SU-DHL-6 (cell line): ENCODE measurements at regions not wholly inside any gene's neighbourhood (a gene's known extent, or its start where the extent isn't known, plus 50 kb on each side); places are given as distances from the start of the nearest gene placed in this dataset.

Experiments used
- H2AFZ ChIP-seq: fragments of 200-600 bp; sonication (generic); 2 replicates; pipeline ENCODE4 v1.6.1; 2014; ENCODE audit warnings: low read depth, mild to moderate bottlenecking, moderate library complexity, mixed read lengths, antibody characterized with exemption, low read length; ENCODE audit not compliant: severe bottlenecking
- H3F3A ChIP-seq: fragments of 200-600 bp; shearing (Covaris generic); 2 replicates; pipeline ENCODE4 v1.6.0; 2016; ENCODE audit warnings: antibody characterized with exemption, mild to moderate bottlenecking; ENCODE audit not compliant: insufficient read depth
- H3K27ac ChIP-seq: fragments of 200-600 bp; sonication (generic); 2 replicates; pipeline ENCODE4 v1.5.1; 2016; ENCODE audit warnings: low read depth, mild to moderate bottlenecking, low read length, moderate library complexity, mixed read lengths
- H3K27me3 ChIP-seq: fragments of 200-600 bp; sonication (generic), shearing (Covaris generic); 2 replicates; pipeline ENCODE4 v1.6.0; 2014; ENCODE audit warnings: mild to moderate bottlenecking, low read length
- H3K36me3 ChIP-seq: fragments of 200-600 bp; sonication (generic); 2 replicates; pipeline ENCODE4 v1.6.1; 2014; ENCODE audit warnings: mild to moderate bottlenecking, low read length, mixed read lengths
- H3K4me2 ChIP-seq: fragments of 300-600, 200-600 bp; shearing (Covaris generic), sonication (generic); 2 replicates; pipeline ENCODE4 v1.6.0; 2014; ENCODE audit warnings: low read length, low read depth, mild to moderate bottlenecking; ENCODE audit not compliant: poor library complexity, severe bottlenecking
- H3K4me3 ChIP-seq: fragments of 200-600 bp; sonication (generic); 2 replicates; pipeline ENCODE4 v1.5.1; 2014; ENCODE audit warnings: antibody characterized with exemption, low read length, mild to moderate bottlenecking, mixed read lengths; ENCODE audit not compliant: insufficient read depth, poor library complexity, severe bottlenecking
- H3K79me2 ChIP-seq: fragments of 200-600 bp; sonication (generic); 2 replicates; pipeline ENCODE4 v1.6.1; 2014; ENCODE audit warnings: mild to moderate bottlenecking, low read length, moderate library complexity; ENCODE audit not compliant: insufficient read depth
- H3K9ac ChIP-seq: fragments of 200-600 bp; sonication (generic); 2 replicates; pipeline ENCODE4 v1.7.0; 2014; ENCODE audit warnings: mild to moderate bottlenecking, low read length
- H3K9me2 ChIP-seq: fragments of 200-600 bp; sonication (generic); replicated peaks from 2 replicates; pipeline ENCODE4 v1.6.1; 2014; ENCODE audit warnings: low read length; ENCODE audit not compliant: insufficient read depth
- H3K9me3 ChIP-seq: fragments of 200-600 bp; sonication (generic); 2 replicates; pipeline ENCODE4 v1.6.1; 2014; ENCODE audit warnings: low read length, mixed read lengths; ENCODE audit not compliant: insufficient read depth
- H4K20me1 ChIP-seq: fragments of 200-600 bp; sonication (generic); 2 replicates; pipeline ENCODE4 v1.6.1; 2014; ENCODE audit warnings: low read depth, mild to moderate bottlenecking, antibody characterized with exemption, low read length, moderate library complexity, mixed read lengths
- EZH2phosphoT487 ChIP-seq: fragments of 200-600 bp; sonication (generic), shearing (Covaris generic); conservative IDR thresholded peaks from 2 replicates; pipeline ENCODE4 v1.6.1; 2018; ENCODE audit warnings: mild to moderate bottlenecking, antibody characterized with exemption, low read length, moderate library complexity, mixed read lengths
- TF ChIP-seq, protein P1 (sequence below): fragments of 200-600 bp; sonication (generic); IDR thresholded peaks from one replicate; pipeline ENCODE4 v1.5.1; 2017; ENCODE audit warnings: antibody characterized with exemption, mild to moderate bottlenecking, low read length, moderate library complexity; ENCODE audit not compliant: insufficient read depth, poor library complexity, severe bottlenecking

- H3F3A ChIP-seq, result no peaks in the 10 kb centered on the region
- H2AFZ ChIP-seq, result no peak overlapping the region
- no peaks in the 10 kb centered on the region for H3K27me3 ChIP-seq
- H3K9ac ChIP-seq, result no peak overlapping the region
- no peak overlapping the region for H3K4me3 ChIP-seq
- TF ChIP-seq, protein P1, sequence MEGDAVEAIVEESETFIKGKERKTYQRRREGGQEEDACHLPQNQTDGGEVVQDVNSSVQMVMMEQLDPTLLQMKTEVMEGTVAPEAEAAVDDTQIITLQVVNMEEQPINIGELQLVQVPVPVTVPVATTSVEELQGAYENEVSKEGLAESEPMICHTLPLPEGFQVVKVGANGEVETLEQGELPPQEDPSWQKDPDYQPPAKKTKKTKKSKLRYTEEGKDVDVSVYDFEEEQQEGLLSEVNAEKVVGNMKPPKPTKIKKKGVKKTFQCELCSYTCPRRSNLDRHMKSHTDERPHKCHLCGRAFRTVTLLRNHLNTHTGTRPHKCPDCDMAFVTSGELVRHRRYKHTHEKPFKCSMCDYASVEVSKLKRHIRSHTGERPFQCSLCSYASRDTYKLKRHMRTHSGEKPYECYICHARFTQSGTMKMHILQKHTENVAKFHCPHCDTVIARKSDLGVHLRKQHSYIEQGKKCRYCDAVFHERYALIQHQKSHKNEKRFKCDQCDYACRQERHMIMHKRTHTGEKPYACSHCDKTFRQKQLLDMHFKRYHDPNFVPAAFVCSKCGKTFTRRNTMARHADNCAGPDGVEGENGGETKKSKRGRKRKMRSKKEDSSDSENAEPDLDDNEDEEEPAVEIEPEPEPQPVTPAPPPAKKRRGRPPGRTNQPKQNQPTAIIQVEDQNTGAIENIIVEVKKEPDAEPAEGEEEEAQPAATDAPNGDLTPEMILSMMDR, result no peak
- TF ChIP-seq EZH2phosphoT487, result no peak
- H3K79me2 ChIP-seq, result no peaks in the 10 kb centered on the region
- H3K4me2 ChIP-seq, result no peak overlapping the region
- no peaks in the 10 kb centered on the region for H3K9me2 ChIP-seq
- no peak overlapping the region for H3K27ac ChIP-seq
- no peaks in the 10 kb centered on the region for H3K36me3 ChIP-seq
- H3K9me3 ChIP-seq, result no peaks in the 10 kb centered on the region
- no peaks in the 10 kb centered on the region for H4K20me1 ChIP-seq
Observed at GRCh38 chr4:126599746-126600145, 1033.0 kb upstream of the INTU start.

- H3K4me2 ChIP-seq, result no peak overlapping the region
- H3K36me3 ChIP-seq, result no peaks in the 10 kb centered on the region
- H3F3A ChIP-seq, result no peaks in the 10 kb centered on the region
- no peak overlapping the region for H3K4me3 ChIP-seq
- TF ChIP-seq, protein P1, result no peak
- no peak for TF ChIP-seq EZH2phosphoT487
- no peaks in the 10 kb centered on the region for H4K20me1 ChIP-seq
- no peak overlapping the region for H3K27ac ChIP-seq
- no peaks in the 10 kb centered on the region for H3K27me3 ChIP-seq
- H3K9me2 ChIP-seq, result no peaks in the 10 kb centered on the region
- H3K9me3 ChIP-seq, result no peaks in the 10 kb centered on the region
- H2AFZ ChIP-seq, result no peak overlapping the region
- no peaks in the 10 kb centered on the region for H3K79me2 ChIP-seq
- no peak overlapping the region for H3K9ac ChIP-seq
Observed at GRCh38 chr4:126603210-126603609, 1029.5 kb upstream of the INTU start.

- no peaks in the 10 kb centered on the region for H3K79me2 ChIP-seq
- H4K20me1 ChIP-seq, result no peaks in the 10 kb centered on the region
- no peak overlapping the region for H3K9ac ChIP-seq
- no peaks in the 10 kb centered on the region for H3K9me3 ChIP-seq
- no peak overlapping the region for H3K27ac ChIP-seq
- H2AFZ ChIP-seq, result no peak overlapping the region
- no peaks in the 10 kb centered on the region for H3K27me3 ChIP-seq
- TF ChIP-seq EZH2phosphoT487, result no peak
- TF ChIP-seq, protein P1, result no peak
- no peaks in the 10 kb centered on the region for H3F3A ChIP-seq
- H3K9me2 ChIP-seq, result no peaks in the 10 kb centered on the region
- H3K36me3 ChIP-seq, result no peaks in the 10 kb centered on the region
- H3K4me2 ChIP-seq, result no peak overlapping the region
- H3K4me3 ChIP-seq, result no peak overlapping the region
Observed at GRCh38 chr4:126603825-126604224, 1028.9 kb upstream of the INTU start.

DNA sequence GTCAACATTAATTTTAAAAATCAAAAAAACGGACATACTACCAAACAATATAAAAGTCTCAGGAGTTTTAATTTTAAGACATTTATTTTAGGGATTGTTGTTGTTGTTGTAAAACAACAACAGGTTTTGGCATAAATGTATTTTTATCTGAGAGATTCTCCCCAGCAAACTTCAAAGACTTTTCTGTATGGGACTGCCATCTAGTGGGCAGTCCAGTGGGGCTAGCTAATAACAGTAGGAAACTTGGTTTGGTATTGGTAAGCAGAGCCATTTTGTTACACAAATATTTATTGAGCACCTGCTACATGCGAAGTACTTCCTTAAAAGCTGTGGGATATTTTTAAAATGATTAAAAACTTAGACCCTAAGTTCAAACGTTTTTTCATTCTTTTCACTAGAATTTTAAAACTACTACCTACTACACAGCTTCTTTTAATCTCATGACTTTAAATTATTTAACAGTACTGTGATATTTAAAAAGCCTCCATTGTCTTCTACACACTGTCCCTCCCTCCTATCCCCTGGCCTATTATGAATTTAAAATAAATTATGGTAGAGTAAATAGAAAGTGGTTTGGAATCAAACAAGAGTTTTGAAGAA lies 1028.4 kb upstream of the INTU start:
- Histone ChIP-seq H2AFZ (no peak overlapping the region), H3K9ac (no peak overlapping the region)

More for the DNA sequence above, 1028.4 kb upstream of the INTU start:
- Histone ChIP-seq H3F3A (no peaks in the 10 kb centered on the region), H3K4me3 (no peak overlapping the region), H3K4me2 (no peak overlapping the region), H3K9me2 (no peaks in the 10 kb centered on the region), H3K36me3 (no peaks in the 10 kb centered on the region), H3K27ac (no peak overlapping the region), H3K9me3 (no peaks in the 10 kb centered on the region), H3K79me2 (no peaks in the 10 kb centered on the region), H4K20me1 (no peaks in the 10 kb centered on the region), H3K27me3 (no peaks in the 10 kb centered on the region)
- TF ChIP-seq EZH2phosphoT487, result no peak
- TF ChIP-seq, protein P1, result peak; percentile 29
